ENCODE measurements at regions not wholly inside any gene's neighbourhood (a gene's known extent, or its start where the extent isn't known, plus 50 kb on each side); places are given as distances from the start of the nearest gene placed in this dataset.
"Not testable (repeated sequence)": the region's sequence is repeated elsewhere in the genome, so short reads cannot be mapped to it uniquely, and the experiment has no call there.

- DNase-seq (ENCODE audit: low read depth): no peak
- no peak overlapping the region for H3K4me3 ChIP-seq (ENCODE audit: low read depth, low read length)
- no peak for TF ChIP-seq CTCF (conservative IDR thresholded peaks at IDR 0.05; ENCODE audit: low read depth, low read length)
Measured at GRCh38 chr2:88913280-88913679, 221.8 kb downstream of the RPIA start.

GRCh38 chr2:88919087-88919738, 227.7 kb downstream of the RPIA start:
- TF ChIP-seq CTCF (conservative IDR thresholded peaks at IDR 0.05; ENCODE audit: low read depth, low read length): peak; percentile 79
- no peak overlapping the region for H3K4me3 ChIP-seq (ENCODE audit: low read depth, low read length)
- DNase-seq (ENCODE audit: low read depth): peak; percentile 70

GRCh38 chr2:88920399-88920798, 228.9 kb downstream of the RPIA start:
- not testable (repeated sequence) for DNase-seq (ENCODE audit: low read depth); H3K4me3 ChIP-seq (ENCODE audit: low read depth, low read length)

- no peak for TF ChIP-seq CTCF (conservative IDR thresholded peaks at IDR 0.05; ENCODE audit: low read depth, low read length)
- DNase-seq (ENCODE audit: low read depth): no peak
- no peak overlapping the region for H3K4me3 ChIP-seq (ENCODE audit: low read depth, low read length)
Measured at GRCh38 chr2:88924533-88924932, 233.1 kb downstream of the RPIA start.

- DNase-seq (ENCODE audit: low read depth): no peak
- no peak for TF ChIP-seq CTCF (conservative IDR thresholded peaks at IDR 0.05; ENCODE audit: low read depth, low read length)
- no peak overlapping the region for H3K4me3 ChIP-seq (ENCODE audit: low read depth, low read length)
Measured at GRCh38 chr2:88925770-88926462, 234.4 kb downstream of the RPIA start.

GRCh38 chr2:88927128-88927527, 235.7 kb downstream of the RPIA start:
- H3K4me3 ChIP-seq (ENCODE audit: low read depth, low read length): no peak overlapping the region
- no peak for TF ChIP-seq CTCF (conservative IDR thresholded peaks at IDR 0.05; ENCODE audit: low read depth, low read length)

GRCh38 chr2:88930659-88931058, 239.2 kb downstream of the RPIA start:
- no peak for TF ChIP-seq CTCF (conservative IDR thresholded peaks at IDR 0.05; ENCODE audit: low read depth, low read length)
- no peak for DNase-seq (ENCODE audit: low read depth)
- H3K4me3 ChIP-seq (ENCODE audit: low read depth, low read length): no peak overlapping the region

More at GRCh38 chr2:88927128-88927527, 235.7 kb downstream of the RPIA start:
- DNase-seq (ENCODE audit: low read depth): no peak

Data from choroid plexus epithelial cell (primary cell).